ENCODE measurements at regions not wholly inside any gene's neighbourhood (a gene's known extent, or its start where the extent isn't known, plus 50 kb on each side); places are given as distances from the start of the nearest gene placed in this dataset.

GRCh38 chr16:50908468-50908867, 166.6 kb downstream of the CYLD start:
- no peak overlapping the region; the same call in 1 of the 2 replicates for H2AFZ ChIP-seq (ENCODE audit: low read length)
- no peaks in the 10 kb centered on the region for H3K9me3 ChIP-seq (replicated peaks; ENCODE audit: insufficient read depth, low read length)
- H3K27me3 ChIP-seq (replicated peaks; ENCODE audit: insufficient read depth, low read length): no peaks in the 10 kb centered on the region
- no peak overlapping the region for H3K4me2 ChIP-seq (ENCODE audit: low read depth, low read length)
- DNase-seq: peak; percentile 60
- no peaks in the 10 kb centered on the region for H4K20me1 ChIP-seq (ENCODE audit: insufficient read depth, low read length)
- H3F3A ChIP-seq (ENCODE audit: insufficient read depth, low read length): no peaks in the 10 kb centered on the region
- H3K9me2 ChIP-seq (replicated peaks; ENCODE audit: insufficient read depth, low read length): no peaks in the 10 kb centered on the region
- H3K27ac ChIP-seq (ENCODE audit: low read length): no peak overlapping the region
- no peaks in the 10 kb centered on the region for H3K36me3 ChIP-seq (replicated peaks; ENCODE audit: insufficient read depth, low read length)
- H3K79me2 ChIP-seq (ENCODE audit: low read length): no peaks in the 10 kb centered on the region
- H3K4me1 ChIP-seq (ENCODE audit: low read length): peaks cover 6% of the 10 kb centered on the region; the same call in 1 of the 2 replicates
- no peak overlapping the region for H3K9ac ChIP-seq (ENCODE audit: low read length)
- no peak for TF ChIP-seq EZH2 (optimal IDR thresholded peaks at IDR 0.05; ENCODE audit: low read depth, low read length)
- TF ChIP-seq, protein P1, sequence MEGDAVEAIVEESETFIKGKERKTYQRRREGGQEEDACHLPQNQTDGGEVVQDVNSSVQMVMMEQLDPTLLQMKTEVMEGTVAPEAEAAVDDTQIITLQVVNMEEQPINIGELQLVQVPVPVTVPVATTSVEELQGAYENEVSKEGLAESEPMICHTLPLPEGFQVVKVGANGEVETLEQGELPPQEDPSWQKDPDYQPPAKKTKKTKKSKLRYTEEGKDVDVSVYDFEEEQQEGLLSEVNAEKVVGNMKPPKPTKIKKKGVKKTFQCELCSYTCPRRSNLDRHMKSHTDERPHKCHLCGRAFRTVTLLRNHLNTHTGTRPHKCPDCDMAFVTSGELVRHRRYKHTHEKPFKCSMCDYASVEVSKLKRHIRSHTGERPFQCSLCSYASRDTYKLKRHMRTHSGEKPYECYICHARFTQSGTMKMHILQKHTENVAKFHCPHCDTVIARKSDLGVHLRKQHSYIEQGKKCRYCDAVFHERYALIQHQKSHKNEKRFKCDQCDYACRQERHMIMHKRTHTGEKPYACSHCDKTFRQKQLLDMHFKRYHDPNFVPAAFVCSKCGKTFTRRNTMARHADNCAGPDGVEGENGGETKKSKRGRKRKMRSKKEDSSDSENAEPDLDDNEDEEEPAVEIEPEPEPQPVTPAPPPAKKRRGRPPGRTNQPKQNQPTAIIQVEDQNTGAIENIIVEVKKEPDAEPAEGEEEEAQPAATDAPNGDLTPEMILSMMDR (IDR thresholded peaks at IDR 0.05; ENCODE audit: low read length): no peak
- TF ChIP-seq EZH2phosphoT487 (IDR thresholded peaks at IDR 0.05; ENCODE audit: low read length): no peak
- H3K4me3 ChIP-seq (ENCODE audit: low read length): no peak overlapping the region

- H3K4me2 ChIP-seq (ENCODE audit: low read depth, low read length): no peak overlapping the region
- H3K79me2 ChIP-seq (ENCODE audit: low read length): no peaks in the 10 kb centered on the region
- no peak overlapping the region for H3K9ac ChIP-seq (ENCODE audit: low read length)
- no peaks in the 10 kb centered on the region for H3K9me3 ChIP-seq (replicated peaks; ENCODE audit: insufficient read depth, low read length)
- H2AFZ ChIP-seq (ENCODE audit: low read length): no peak overlapping the region
- no peak for DNase-seq
- H3K9me2 ChIP-seq (replicated peaks; ENCODE audit: insufficient read depth, low read length): no peaks in the 10 kb centered on the region
- peaks cover 6% of the 10 kb centered on the region; the same call in 1 of the 2 replicates for H3K4me1 ChIP-seq (ENCODE audit: low read length)
- H4K20me1 ChIP-seq (ENCODE audit: insufficient read depth, low read length): no peaks in the 10 kb centered on the region
- no peak overlapping the region for H3K4me3 ChIP-seq (ENCODE audit: low read length)
- TF ChIP-seq EZH2 (optimal IDR thresholded peaks at IDR 0.05; ENCODE audit: low read depth, low read length) (no peak), EZH2phosphoT487 (IDR thresholded peaks at IDR 0.05; ENCODE audit: low read length) (no peak)
- TF ChIP-seq, protein P1 (IDR thresholded peaks at IDR 0.05; ENCODE audit: low read length): no peak
- H3K27ac ChIP-seq (ENCODE audit: low read length): no peak overlapping the region
- H3K27me3 ChIP-seq (replicated peaks; ENCODE audit: insufficient read depth, low read length): no peaks in the 10 kb centered on the region
- H3K36me3 ChIP-seq (replicated peaks; ENCODE audit: insufficient read depth, low read length): no peaks in the 10 kb centered on the region
- no peaks in the 10 kb centered on the region for H3F3A ChIP-seq (ENCODE audit: insufficient read depth, low read length)
Measured at GRCh38 chr16:50906454-50906853, 164.6 kb downstream of the CYLD start.

GRCh38 chr16:50902457-50902856, 160.6 kb downstream of the CYLD start:
- no peaks in the 10 kb centered on the region for H3F3A ChIP-seq (ENCODE audit: insufficient read depth, low read length)
- H3K27me3 ChIP-seq (replicated peaks; ENCODE audit: insufficient read depth, low read length): no peaks in the 10 kb centered on the region
- H3K4me2 ChIP-seq (ENCODE audit: low read depth, low read length): no peak overlapping the region
- no peak overlapping the region for H3K9ac ChIP-seq (ENCODE audit: low read length)
- no peaks in the 10 kb centered on the region for H3K36me3 ChIP-seq (replicated peaks; ENCODE audit: insufficient read depth, low read length)
- no peaks in the 10 kb centered on the region for H3K79me2 ChIP-seq (ENCODE audit: low read length)
- H3K9me3 ChIP-seq (replicated peaks; ENCODE audit: insufficient read depth, low read length): no peaks in the 10 kb centered on the region
- H2AFZ ChIP-seq (ENCODE audit: low read length): no peak overlapping the region
- H3K4me1 ChIP-seq (ENCODE audit: low read length): no peaks in the 10 kb centered on the region
- DNase-seq: no peak
- TF ChIP-seq, protein P1 (IDR thresholded peaks at IDR 0.05; ENCODE audit: low read length): no peak
- TF ChIP-seq EZH2 (optimal IDR thresholded peaks at IDR 0.05; ENCODE audit: low read depth, low read length): no peak
- no peak for TF ChIP-seq EZH2phosphoT487 (IDR thresholded peaks at IDR 0.05; ENCODE audit: low read length)
- H4K20me1 ChIP-seq (ENCODE audit: insufficient read depth, low read length): no peaks in the 10 kb centered on the region
- no peak overlapping the region for H3K27ac ChIP-seq (ENCODE audit: low read length)
- no peaks in the 10 kb centered on the region for H3K9me2 ChIP-seq (replicated peaks; ENCODE audit: insufficient read depth, low read length)
- no peak overlapping the region for H3K4me3 ChIP-seq (ENCODE audit: low read length)

Measured in MM.1S (cell line).